Uterus (tissue), 2 donors: ENCODE measurements at regions not wholly inside any gene's neighbourhood (a gene's known extent, or its start where the extent isn't known, plus 50 kb on each side); places are given as distances from the start of the nearest gene placed in this dataset.

Source experiments
- POLR2A ChIP-seq, 2 donors: fragments of 450-650 bp; IDR thresholded peaks; one replicate each; pipeline ENCODE4 v1.6.1; 2016; ENCODE audit warnings: antibody characterized with exemption in 2 of 2, mild to moderate bottlenecking in 1 of 2, moderate library complexity in 1 of 2
- TF ChIP-seq, protein P1 (sequence below), 4 experiments: fragments of 200-600 bp in 2 of 4; fragments of 450-650 bp in 2 of 4; sonication (generic) in 2 of 4; IDR thresholded peaks; one replicate each; pipeline ENCODE4 v1.5.1; 2016 to 2019; ENCODE audit warnings: antibody characterized with exemption in 4 of 4, mild to moderate bottlenecking in 2 of 4, moderate library complexity in 1 of 4

DNA sequence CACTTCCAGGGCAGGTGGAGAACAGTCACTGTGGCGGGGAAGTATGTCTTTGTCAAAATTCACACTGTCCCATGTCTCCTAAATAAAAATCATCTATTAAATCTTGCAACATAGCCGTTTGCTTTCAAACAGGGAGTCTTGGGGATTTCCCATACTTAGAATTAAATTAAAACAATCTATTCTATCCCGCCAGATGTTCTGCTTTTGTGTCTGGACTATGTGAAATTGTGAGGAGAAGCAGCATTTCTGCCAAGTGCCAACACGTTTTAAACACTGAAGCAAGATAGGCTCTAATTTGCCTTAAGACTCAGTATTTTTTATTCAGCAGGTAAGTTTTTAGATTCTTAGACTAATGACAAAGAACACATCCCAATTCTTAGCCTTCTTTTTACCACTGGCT, 73.7 kb downstream of the SPATA31C2 start:
- TF ChIP-seq POLR2A (IDR thresholded peaks at IDR 0.05), result no peak
- TF ChIP-seq, protein P1, sequence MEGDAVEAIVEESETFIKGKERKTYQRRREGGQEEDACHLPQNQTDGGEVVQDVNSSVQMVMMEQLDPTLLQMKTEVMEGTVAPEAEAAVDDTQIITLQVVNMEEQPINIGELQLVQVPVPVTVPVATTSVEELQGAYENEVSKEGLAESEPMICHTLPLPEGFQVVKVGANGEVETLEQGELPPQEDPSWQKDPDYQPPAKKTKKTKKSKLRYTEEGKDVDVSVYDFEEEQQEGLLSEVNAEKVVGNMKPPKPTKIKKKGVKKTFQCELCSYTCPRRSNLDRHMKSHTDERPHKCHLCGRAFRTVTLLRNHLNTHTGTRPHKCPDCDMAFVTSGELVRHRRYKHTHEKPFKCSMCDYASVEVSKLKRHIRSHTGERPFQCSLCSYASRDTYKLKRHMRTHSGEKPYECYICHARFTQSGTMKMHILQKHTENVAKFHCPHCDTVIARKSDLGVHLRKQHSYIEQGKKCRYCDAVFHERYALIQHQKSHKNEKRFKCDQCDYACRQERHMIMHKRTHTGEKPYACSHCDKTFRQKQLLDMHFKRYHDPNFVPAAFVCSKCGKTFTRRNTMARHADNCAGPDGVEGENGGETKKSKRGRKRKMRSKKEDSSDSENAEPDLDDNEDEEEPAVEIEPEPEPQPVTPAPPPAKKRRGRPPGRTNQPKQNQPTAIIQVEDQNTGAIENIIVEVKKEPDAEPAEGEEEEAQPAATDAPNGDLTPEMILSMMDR (IDR thresholded peaks at IDR 0.05), result no peak
